Stimulated activated CD4-positive, alpha-beta T cell treated with anti-CD3 and anti-CD28 coated beads, Interleukin-2, amount 100 ng/mL, for 48 hours (primary cell): ENCODE measurements at regions not wholly inside any gene's neighbourhood (a gene's known extent, or its start where the extent isn't known, plus 50 kb on each side); places are given as distances from the start of the nearest gene placed in this dataset.
"Not testable (repeated sequence)": the region's sequence is repeated elsewhere in the genome, so short reads cannot be mapped to it uniquely, and the experiment has no call there.

ENCODE experiments used
- DNase-seq, 2 donors: peaks; one replicate each; pipeline ENCODE4 v3.0.0-alpha.2; 2020

DNA sequence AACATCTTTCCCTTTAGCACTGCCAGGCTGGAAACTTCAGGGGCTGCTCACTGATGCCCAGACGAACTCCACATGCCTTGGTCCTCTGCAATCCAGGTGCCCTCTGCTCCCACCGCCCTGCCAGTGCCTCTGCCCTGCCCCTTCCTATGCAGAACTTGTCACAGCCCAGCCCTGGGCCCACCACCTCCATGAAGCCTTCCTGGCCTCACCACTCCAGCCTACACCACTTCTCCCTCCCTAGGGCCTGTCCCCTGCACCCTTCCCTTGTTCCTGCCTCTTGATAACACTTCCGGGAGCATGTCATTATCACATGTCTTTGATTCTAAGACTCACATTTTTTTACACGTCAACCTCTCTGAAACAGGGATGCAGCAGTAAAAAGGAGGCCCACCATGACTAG lies 627.2 kb downstream of the UQCRFS1 start:
- no peak for DNase-seq

- DNase-seq = no peak
Measured at GRCh38 chr19:28583713-28584112, 629.2 kb downstream of the UQCRFS1 start.

- DNase-seq = no peak
Measured at GRCh38 chr19:28583242-28583641, 629.7 kb downstream of the UQCRFS1 start.

DNA sequence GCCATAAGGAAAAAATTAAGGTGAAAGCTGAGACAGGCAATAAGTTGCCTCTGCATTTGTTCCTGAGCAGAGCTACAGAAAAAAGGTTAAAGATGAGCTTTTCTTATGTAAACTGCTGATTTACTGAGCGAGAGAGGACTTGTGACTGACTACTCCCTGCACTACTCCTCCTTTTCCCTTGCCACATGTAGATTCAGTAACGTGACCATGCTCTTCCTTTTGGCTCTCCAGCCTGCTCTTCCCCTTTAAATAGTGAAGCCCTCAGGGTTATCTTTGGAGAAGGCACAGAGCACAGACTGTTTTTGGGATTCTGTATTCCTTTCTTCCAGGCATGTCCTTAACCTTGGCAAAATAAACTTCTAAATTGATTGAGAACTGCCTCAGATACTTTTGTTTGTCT lies 630.2 kb downstream of the UQCRFS1 start:
- no peak for DNase-seq

- DNase-seq = no peak
Measured at GRCh38 chr19:28582344-28582743, 630.6 kb downstream of the UQCRFS1 start.

DNA sequence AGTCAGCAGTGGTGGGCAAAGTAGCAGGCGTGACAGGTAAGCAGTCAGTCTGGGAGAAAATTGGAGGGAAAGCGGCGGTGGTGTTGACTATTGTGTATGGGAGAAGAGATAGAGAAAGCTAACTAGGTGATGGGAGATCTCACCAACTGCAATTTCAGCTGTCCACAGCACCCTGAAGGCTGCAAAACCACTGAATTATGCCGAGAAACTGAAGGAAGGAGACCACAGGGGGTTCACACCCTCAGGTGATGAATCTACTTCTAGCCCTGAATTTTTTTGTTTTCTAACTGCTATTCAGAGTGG lies 631.5 kb downstream of the UQCRFS1 start:
- DNase-seq = no peak

DNA sequence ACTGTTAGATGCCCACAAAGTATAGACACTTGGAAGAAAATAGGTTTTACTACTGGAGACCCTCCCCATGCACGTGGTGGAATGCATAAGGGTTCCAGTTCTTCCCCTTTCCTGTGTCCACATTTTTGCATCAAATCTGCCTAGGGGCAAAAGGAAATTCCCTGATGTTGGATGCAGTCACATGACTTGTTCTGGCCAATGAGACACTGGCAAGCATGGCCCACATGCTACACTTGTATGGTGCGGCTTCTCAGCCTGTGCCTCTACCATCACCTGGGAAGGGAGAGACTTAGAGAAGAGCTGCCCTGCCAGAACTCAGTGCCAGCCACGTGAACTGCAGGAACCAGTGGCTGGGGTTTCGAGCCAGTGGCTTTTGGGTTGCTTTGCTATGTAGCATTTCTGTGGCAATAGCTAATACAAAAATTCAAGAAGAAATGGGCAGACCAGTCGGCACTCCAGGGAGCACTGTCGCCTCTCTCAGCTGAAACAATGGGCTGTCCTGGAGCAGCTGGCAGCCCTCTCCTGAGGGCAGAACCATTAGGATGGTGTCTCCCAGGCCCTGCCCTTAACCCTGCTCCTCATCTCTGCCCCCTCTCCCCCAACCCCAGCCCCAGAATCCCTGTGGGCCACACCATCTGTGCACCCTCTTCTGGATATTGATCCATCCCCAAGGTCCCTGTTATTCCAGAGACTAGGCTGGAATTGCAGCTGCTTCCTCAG lies 634.0 kb downstream of the UQCRFS1 start:
- no peak for DNase-seq

GRCh38 chr19:28578208-28578607 lies 634.7 kb downstream of the UQCRFS1 start:
- no peak for DNase-seq

GRCh38 chr19:28577666-28578065 lies 635.3 kb downstream of the UQCRFS1 start:
- no peak for DNase-seq

DNA sequence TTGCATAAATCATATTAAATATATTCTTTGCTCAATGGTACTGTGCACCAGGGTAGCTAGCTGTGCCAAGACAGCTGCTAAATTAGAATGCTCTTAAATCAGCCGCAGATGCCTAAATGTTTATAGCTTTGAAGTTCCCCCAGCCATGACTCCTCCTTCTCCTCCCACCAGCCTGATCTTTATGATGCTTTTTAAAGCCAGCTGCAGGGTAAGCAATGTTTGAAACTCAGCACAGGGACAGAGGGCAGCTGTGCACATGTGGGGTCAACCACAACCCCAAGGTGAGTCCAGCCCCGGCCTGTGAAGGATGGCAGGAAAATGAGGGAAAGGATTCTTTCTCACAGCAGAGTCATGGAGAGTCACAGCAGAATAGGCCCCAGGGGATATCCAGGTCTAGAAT lies 635.7 kb downstream of the UQCRFS1 start:
- DNase-seq = no peak

DNA sequence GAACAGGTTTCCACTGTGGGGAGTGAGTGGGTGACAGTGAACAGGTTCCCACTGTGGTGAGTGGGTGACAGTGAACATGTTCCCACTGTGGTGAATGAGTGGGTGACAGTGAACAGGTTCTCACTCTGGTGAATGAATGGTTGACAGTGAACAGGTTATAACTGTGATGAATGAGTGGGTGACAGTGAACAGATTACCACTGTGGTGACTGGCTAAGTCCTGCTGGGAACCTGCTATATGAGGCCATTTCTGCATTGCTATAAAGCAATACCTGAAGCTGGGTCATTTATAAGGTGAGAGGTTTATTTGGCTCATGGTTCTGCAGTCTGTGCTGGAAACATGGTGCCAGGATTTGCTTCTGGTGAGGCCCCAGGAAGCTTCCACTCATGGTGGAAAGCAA lies 637.1 kb downstream of the UQCRFS1 start:
- no peak for DNase-seq

GRCh38 chr19:28575312-28575711 lies 637.6 kb downstream of the UQCRFS1 start:
- DNase-seq = not testable (repeated sequence)

DNA sequence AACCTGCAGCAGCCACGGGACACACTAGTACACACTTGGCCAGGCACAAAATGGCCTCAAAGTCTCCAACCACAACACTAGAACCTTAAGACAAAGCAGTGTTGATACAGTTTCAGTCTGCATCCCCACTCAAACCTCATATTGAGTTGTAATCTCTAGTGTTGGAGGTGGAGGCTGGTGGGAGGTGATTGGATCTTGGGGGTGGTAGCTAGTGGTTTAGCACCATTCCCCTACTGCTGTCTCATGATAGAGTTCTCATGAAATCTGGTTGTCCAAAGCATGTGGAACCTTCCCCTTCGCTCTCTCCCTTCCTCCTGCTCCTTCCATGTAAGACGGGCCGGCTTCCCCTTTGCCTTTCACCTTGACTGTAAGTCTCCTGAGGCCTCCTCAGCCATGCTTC lies 638.7 kb downstream of the UQCRFS1 start:
- DNase-seq = no peak

GRCh38 chr19:28569132-28570131 lies 643.5 kb downstream of the UQCRFS1 start:
- DNase-seq = no peak

DNA sequence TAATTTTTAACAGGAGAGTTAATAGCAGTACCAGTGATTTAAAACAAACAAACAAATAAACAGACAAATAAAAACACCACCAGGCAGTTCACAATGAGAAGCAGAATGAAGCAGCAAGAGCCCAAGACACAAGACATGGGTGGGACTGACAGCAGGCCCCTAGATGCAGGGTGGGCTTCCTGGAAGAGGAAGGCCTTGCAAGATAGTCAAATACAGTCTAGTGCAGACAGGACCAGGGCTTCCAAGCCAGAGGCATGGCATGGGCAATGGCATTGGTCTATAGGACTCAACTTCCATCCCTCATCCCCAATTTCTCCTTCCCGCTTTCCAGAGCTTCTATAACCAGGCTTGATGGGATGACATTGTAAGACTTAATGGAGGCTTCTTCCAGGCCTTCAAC lies 645.1 kb downstream of the UQCRFS1 start:
- no peak for DNase-seq

- DNase-seq = no peak
Measured at GRCh38 chr19:28563964-28564921, 648.7 kb downstream of the UQCRFS1 start.

DNA sequence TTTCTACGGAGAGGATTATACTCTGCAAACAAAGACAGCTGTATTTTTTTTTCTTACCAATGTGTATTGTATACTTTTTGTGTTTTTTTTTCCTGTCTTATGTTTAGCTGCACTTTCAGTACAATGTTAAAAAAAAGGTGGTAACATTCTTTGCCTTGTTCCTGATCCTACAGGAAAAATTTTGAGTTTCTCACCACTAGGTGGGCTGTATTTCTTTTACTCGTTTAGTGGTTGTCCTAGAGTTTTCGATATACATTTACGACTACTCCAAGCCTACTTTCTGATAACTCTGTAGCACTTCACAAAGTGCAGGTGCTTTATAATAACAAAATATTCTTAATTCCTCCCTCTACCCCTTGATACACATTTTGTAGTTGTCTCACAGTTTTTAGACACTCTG lies 652.2 kb downstream of the UQCRFS1 start:
- DNase-seq = no peak

DNA sequence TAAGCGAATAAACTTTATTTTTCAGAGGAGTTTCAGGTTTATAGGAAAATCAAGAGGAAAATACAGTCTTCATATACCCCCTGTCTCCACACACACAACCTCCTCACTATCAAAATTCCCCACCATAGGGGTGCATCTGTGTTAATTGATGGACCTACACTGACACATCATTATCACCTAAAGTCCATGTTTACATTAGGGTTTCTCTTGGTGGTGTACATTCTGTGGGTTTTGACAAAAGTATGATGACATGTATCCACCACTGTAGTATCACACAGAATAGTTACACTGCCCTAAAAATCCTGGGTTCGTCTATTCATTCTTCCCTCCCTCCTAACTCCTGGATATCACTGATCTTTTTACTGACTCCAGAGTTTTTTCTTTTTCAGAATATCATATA lies 654.2 kb downstream of the UQCRFS1 start:
- DNase-seq = no peak

DNA sequence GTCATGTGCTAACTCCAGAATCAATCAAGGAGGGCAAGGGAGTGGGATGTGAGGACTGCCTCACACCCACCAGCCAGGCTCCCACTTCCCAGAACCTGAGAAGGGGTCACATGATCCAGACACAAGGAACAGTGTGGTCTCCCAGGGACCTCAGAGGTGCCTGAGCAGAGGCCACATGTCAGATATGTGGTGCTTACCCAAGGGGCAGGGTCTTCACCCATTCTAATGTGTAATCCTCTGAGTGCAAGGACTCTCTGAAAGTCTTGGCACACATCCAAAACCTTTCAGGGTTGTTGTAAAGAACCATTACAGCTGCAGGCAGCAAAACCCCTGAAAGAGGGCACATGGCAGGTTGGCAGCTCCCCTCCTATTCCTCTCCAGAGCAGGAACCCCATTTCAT lies 656.6 kb downstream of the UQCRFS1 start:
- no peak for DNase-seq

DNA sequence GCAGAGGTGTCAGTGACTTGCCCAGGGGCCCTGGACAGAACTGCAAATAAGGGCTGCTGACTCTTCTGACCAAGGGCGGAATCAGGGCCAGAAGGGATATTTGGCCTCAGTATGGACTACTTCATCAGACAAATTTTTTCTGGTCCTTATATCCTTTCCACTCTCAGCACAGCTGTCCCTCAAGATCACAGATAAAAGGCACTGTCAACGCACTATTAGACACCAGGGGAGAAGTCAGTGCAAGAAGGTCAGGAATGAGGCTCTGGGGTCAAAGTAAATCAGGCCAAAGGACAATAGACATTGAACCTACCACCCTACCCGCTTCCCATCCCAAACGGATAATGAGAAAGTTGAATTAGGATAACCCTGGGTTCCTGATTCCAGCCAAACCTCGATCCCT lies 657.6 kb downstream of the UQCRFS1 start:
- DNase-seq = no peak

- no peak for DNase-seq
Measured at GRCh38 chr19:28554321-28555091, 658.4 kb downstream of the UQCRFS1 start.

DNA sequence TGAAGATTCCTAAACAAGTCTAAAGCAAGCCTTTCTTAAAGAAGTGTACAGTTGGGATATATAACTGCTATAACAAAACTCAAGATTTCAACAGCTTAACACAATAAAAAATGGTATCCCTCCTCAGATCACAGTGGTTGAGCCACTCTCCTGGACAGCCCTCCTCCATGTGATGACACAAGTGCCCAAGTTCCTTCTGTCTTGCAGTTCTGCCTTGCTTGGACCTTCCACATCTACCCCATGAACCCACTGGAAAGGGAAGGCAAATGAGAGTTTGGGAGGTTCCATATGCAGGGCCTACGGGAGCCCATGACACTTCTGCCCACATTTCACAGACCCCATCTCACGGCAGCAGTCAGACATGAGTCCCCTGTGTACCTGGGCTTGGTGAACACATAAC lies 659.2 kb downstream of the UQCRFS1 start:
- DNase-seq = no peak
